ENCODE measurements at regions not wholly inside any gene's neighbourhood (a gene's known extent, or its start where the extent isn't known, plus 50 kb on each side); places are given as distances from the start of the nearest gene placed in this dataset.
"Not testable (repeated sequence)": the region's sequence is repeated elsewhere in the genome, so short reads cannot be mapped to it uniquely, and the experiment has no call there.

DNA sequence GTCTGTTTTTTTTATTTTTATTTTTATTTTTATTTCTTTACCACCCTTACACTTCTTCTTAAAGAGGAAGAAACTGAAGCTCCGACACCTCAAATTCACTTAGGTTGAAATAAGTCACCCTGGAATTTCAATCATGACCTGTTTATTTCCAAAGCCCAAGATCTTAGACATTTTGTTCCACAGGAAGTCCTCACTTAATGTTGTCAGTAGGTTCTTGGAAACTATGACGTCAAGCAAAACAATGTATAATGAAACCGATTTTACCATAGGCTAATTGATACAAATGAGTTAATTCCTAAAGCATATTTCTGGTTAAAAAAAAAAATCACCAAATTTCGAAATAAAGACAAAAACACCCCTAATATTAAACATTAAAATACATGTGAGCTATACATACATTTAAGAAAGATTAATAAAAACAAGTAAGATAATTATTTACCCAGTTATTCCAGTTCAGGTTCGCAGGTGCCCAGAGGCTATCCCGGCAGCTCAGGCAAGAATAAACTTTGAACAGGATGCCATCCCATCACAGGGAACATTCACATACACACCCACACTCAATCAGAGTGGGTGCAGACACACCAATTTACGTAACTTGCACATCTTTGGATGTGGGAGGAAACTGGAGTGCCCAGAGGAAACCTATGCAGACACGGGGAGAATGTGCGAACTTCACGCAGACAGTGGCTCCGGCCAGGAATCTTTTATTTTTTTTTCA lies 391.0 kb downstream of the RAP2B start:
- no peak for DNase-seq (ENCODE audit: low read depth)

DNA sequence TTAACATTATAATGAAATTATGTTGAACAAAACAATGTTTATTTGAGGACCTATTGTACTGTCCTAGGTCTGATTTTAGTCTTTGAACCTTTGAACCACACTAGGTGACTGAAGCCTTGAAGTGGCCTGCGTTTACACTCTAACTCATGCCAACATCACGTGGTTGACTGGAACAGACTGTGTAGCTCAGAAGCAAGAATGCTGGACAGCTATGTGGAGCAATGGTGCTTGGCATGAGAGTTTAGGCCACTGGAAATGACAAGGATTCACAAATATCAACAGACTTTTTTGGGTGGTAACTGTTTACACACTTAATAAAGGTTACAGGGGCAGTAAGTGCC lies 391.5 kb downstream of the RAP2B start:
- no peak for DNase-seq (ENCODE audit: low read depth)

DNA sequence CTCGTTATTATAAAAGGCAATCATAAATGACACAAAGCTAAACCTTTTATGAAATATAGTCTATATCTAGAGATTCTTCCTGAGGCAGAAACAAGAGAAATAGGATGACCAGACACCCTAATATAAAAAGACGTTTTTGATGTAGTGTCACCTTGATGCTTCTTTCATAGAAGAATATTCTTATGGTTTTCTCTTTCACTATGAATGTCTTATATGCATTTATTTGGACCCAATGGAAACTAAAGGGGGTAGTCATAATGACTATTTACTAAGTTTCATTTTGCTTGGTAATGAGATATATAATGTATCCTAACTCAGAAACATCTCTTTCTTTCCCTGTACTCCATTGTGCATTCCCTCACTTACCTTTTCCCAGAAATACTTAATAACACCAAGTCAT lies 393.9 kb downstream of the RAP2B start:
- DNase-seq (ENCODE audit: low read depth): no peak

DNA sequence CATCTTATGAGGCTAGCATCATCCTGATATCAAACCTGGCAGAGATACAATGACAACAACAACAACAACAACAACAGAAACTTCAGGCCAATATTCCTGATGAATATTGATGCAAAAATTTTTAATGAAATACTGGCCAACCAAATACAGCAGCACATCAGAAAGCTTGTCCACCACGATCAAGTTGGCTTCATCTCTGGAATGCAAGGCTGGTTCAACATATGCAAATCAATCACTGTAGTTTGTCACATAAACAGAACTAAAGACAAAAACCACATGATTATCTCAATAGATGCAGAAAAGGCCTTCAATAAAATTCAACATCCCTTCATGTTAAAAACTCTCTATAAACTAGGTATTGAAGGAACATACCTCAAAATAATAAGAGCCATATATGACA lies 397.3 kb downstream of the RAP2B start:
- not testable (repeated sequence) for DNase-seq (ENCODE audit: low read depth)

DNA sequence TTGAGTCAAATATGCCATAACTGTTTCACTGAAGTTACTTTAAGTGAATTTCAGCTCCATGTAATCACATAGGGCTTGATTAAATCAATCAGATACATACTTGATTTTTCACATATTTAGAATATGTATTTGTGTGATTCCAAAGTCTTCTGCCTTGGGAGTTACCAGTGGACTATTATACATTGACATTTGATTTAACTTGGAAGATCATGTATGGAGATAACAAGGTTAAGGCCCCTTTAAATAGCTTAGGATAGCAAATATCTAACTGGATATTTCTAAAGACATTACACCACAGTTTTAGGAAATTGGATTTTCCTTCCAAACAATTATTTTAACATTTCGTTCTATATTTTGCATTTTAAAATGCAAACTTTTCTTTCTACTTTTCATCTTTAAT lies 405.0 kb downstream of the RAP2B start:
- no peak for DNase-seq (ENCODE audit: low read depth)

DNA sequence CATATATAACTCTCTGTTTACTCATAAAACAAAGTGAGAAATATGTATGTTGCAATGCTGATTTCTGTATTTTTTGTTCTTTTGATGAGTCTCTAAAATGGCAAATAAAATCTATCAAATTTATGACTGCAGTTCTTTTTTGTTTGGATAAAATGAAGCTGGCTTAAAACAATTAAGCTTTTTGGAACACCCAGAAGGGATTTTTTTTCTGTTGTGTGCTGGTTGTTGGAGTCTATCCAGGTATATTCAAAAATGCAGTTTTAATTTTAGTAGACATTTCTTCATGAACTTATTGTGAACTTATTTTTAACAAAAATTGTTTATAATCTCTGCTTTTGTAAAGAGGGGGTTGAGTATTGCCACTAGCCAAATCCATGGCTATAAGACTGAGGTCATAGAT lies 405.5 kb downstream of the RAP2B start:
- DNase-seq (ENCODE audit: low read depth): no peak

DNA sequence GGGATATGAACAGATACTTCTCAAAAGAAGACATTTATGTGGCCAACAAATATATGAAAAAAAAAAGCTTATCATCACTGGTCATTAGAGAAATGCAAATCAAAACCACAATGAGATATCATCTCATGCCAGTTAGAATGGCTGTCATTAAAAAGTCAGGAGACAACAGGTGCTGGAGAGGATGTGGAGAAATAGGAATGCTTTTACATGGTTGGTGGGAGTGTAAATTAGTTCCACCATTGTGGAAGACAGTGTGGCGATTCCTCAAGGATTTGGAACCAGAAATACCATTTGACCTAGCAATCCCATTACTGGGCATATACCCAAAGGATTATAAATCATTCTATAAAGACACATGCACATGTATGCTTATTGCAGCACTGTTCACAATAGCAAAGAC lies 408.5 kb downstream of the RAP2B start:
- DNase-seq (ENCODE audit: low read depth): not testable (repeated sequence)

DNA sequence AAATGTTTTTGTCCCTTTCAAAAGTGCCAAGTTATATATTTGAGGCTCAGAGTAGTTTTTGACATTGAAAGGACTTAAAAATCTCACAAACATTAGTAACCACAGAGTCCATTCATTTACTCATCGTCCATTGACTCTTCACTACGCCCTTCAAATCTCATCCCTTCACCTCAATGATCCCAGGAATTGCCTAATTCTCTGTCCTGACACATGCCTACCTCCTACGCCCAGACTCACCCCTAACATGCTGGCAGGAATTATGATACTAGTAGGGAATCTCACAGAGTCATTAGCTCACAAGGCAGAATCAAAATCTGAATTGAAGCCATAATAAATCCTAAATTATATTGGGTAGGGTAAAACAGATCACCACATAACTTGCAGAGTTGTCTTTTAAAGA lies 410.1 kb downstream of the RAP2B start:
- no peak for DNase-seq (ENCODE audit: low read depth)

DNA sequence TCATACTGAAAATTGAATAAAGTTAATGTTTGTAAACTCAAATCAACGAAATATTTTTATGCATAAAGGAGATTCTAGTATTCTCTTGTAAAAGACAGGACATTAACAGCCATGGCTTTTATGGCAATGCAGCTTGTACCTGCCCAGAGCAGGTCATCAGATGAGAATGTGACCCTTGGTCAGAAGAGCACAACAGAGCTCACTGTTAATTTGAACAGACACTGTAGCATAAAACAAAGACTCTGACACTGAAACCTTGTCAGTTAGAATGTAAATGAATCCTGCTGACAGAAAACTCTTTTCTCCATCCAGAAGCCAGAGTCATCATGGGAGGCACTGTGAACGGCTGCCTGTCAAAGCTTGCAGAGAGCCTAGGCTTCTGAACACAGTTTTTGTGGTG lies 410.6 kb downstream of the RAP2B start:
- DNase-seq (ENCODE audit: low read depth): no peak

DNA sequence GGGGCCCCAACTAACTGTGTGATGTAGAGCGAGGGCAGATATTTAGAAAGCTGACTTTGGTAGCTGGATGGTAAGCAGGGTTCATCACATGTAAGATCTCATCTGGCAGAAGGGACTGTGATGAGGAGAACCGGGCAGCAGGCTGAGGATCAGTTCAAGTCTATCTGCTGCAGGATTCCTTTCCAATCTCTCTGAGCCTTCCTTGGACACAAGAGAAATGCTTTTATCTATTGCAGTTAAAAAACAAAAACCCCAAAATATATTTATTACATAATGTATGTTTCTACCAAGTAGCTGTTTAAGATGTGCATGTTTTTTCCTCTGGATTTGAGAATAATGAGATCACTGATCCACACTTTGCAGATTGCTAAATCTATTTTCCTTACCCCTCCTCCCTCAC lies 411.5 kb downstream of the RAP2B start:
- DNase-seq (ENCODE audit: low read depth): no peak

DNA sequence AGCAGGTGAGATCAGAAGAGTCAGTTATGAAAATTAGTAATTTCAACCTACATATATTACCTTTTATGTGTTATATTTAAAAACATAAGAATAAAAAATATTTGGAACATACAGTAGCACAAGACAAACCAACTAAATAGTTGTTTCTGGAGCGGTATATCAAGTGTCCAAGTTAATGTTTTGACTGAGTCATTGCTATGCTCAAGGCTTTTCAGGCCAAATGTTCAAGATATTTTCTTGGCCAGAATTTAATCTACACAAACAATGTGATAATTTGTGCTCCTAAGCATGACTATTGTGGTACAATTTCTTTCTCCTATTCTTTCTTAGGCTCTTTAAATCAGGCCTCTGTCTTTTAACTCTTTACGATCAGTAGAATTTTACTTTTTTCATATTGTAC lies 412.4 kb downstream of the RAP2B start:
- DNase-seq (ENCODE audit: low read depth): no peak

DNA sequence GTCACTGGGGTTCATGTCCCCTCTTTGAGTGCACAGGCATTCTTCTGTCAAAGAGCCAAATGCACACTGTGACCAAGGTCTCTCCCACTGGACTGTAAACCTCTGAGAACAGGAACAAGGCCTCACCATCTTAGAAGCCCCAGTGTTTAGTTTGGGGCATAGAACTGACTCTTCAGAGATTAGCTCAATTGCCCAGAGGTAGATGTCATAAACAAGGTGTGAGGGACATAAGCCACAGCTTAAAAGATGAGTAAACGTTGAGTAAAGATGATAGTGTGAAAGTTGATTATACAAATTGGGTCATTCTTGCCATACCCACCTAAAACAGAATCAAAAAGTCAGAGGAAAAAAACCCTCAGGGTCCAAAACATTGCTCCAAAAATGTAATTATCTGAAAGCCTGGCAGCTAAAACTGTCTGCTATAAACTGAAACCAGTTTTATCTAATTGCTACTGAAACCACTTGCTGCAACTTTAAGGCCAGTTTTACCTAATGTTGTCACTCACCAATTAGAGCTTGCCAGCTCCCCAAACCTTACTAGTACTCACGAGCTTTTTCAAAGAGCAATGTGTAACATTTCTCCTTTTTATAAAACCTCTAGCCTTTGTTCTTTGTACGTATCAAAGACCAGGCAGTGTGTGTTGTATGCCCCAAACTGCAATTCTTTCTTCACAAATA lies 415.2 kb downstream of the RAP2B start:
- DNase-seq (ENCODE audit: low read depth): no peak

DNA sequence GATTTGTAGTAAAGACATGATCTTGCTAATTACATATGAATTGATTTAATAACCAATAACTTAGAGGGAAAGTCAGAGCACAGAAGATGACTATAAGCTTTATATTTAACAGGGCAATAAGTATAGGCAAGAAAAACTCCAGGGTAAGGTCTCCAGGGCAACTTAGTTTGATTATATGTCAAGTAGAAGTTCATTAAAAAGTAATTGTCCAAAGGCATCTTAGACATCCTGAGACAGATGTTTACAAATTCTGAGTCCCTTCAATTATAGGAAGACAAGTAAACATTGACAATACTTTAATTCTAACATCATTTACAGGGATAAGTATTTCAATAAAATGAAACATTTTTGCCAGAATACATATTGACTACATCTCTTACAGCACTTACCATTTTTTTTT lies 416.0 kb downstream of the RAP2B start:
- DNase-seq (ENCODE audit: low read depth): no peak

DNA sequence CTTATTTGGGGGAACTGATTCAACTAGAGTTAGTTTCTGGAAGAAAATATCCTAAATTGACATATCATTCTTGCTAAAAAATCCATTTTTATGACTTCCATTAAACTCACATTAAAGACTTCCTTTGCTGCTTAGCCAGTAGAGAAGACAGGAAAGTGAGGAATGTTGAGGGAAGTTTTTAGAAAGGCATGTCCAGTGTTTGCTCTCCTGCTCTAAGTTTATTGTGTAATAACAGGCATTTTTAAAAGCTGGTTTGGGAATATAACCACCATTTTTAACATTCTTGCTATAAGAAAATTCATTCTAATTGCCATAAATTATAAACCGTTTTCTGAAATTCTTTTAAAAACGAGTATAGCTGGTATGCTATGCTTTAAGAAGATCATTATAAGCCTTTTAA lies 428.0 kb downstream of the RAP2B start:
- DNase-seq (ENCODE audit: low read depth): no peak

DNA sequence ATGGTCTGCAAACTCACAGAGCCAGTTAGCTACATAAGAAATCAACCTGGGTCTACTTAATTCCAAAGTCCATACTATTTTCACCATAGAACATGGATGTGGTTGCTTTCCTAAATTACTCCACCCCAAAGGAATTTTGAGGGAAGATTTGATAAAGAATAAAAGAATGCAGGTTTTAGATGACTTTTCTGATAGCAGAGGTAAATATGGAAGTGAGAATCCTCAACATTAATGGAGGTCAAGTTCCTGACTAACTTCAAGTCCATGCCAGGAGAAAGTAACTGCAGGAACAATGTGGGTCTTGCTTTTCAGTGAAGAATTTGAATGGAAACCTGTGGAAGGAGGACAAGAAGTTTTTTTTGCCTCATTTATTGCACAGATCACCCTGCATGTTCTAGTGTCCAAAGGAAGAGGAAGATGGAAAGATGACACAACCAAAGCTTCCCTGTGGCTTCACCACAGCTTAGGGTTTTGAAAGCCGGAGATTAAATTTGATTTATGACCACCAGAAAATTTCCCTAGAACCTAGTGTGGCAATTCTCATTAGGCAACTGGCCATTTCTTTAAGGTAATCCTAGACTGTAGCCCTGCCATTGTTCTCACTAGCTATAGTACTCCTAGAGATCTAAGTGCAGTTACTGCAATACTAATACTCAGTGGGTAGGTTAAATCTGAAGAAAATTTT lies 429.7 kb downstream of the RAP2B start:
- no peak for DNase-seq (ENCODE audit: low read depth)

DNA sequence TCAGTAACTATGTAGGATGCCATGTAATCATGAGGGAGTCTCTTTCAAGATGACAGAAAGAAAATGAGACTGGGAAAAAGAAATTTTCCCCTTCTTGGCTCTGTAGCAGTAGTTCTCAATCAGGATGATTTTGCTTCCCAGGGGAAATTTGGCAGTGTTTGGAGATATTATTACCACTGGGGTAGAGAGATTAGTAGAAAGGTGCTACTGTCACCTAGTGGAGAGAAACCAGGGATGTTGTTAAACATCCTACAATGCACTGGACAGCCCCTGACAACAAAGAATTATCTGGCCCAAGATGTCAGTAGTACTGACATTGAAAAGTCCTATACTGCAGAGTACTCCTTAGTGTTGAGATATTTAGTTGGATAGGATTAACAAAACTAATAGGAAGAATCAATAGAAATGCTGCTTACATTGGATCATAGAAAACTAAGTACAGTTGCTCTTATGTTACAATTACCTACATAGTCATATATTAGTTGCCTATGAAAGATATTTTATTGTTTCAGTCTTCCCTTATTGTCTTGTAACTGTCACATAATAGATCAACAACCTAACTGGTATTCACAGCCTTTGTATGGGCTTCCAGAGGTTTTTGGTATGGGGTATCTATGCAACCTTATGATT lies 433.3 kb downstream of the RAP2B start:
- no peak for DNase-seq (ENCODE audit: low read depth)

DNA sequence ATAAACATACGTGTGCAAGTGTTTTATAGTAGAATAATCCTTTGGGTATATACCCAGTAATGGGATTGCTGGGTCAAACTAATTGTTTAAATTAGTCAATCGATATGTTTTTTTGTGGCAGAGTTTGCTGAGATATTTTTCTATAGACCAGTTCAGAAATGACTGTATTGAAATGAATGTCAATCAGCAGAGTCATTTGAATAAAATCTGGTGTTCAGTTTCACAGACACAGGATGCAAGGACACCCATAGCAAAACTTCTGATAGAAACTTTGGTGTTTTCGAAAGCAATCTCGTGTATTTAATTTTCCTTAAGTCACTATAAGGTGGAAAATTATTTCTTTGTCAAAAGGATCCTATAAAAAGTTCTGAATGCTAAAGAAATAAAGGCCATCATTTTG lies 434.4 kb downstream of the RAP2B start:
- no peak for DNase-seq (ENCODE audit: low read depth)

DNA sequence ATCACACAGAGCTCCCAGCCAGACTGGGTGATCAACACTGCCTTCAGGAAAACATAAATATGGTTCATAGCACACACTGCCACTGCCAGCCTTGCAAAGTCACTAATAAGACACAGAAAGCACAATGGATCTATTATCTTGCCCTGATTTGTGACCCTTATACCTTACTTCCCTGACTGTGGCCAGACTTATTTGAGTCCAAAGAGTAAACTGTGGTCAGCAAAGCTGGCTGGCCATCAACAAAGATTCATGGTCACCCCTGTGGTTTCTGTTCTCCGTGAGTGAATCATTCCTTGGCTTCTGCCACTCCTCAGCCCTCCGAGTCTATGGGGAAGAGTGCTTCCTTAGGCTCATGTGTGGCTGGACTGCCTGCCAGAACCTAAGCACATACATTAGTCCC lies 437.7 kb downstream of the RAP2B start:
- no peak for DNase-seq (ENCODE audit: low read depth)

DNA sequence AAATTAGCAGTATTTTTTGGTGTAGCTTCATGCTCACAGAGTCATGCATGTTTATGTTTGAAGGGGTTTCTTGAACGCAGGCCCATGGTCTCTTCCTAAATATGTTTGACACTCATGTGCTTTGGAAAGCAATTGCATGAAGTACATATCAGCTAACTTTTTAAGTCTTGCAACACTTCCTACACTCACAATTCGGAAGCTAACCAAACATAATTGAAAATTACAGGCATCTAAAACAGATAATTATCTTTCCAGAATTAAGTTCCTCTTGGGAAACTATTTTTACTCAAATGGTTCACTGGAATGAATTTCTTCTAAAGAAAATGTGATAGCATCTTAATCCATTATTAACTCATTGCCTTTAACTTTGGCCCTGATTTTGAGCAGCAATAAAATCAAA lies 438.9 kb downstream of the RAP2B start:
- no peak for DNase-seq (ENCODE audit: low read depth)

DNA sequence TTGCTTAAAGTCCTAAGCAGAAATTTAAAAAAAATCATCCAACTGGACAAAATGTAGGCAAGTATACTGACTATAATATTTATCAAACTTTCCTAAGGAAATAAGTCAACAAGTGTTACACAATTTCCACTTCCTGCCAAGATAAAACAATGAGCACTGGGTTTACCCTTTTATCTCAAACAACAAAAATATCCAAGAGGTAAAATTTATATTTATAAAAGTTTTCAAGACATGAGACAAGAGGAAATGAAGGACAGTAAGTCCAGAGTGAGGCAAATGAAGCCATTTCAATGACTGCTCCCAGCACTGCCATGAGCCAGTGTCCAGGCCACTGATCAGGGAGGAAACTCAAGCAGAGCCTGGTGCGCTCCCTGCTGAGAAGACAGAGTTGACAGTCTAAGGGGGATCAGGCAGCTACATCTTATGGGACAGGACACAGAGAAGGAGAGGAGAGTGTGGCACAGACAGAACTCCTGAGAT lies 439.4 kb downstream of the RAP2B start:
- DNase-seq (ENCODE audit: low read depth): no peak

DNA sequence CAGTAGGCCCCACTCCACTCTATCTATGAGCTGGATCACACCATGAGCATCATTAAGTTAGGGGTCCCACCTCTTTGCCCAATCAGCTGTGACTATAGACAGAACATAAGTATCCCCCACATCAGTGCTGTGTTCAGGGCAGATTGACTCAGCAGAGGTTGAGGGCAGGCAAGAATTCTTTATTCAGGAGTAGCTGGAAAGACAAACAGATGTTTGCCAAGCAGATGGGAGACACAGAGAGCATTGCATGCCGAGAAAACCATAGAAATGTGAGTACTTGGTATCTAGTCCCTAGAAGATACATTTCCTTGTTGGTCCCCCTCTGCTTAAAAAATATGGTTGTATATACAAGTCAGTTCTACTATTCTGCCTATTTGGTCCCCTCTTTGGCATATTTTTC lies 440.8 kb downstream of the RAP2B start:
- no peak for DNase-seq (ENCODE audit: low read depth)

DNA sequence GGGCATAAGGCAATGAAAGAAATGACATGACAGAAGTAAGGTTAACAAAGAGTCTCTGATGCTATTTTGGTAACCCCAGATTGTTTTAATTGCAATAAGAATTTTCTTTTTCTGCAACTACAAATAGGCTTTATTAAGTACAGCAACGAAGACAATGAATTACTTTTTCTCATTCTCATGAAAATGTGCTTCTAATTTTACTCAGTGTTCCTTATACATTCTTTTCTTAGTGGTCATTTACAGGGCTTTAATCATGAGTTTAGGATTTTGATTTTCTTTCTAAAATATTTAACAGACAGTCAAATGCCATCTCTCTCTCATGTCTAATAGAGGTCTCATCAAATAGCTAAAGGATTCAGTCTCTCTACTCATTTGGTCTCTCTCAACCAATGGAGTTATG lies 452.1 kb downstream of the RAP2B start:
- DNase-seq (ENCODE audit: low read depth): no peak

DNA sequence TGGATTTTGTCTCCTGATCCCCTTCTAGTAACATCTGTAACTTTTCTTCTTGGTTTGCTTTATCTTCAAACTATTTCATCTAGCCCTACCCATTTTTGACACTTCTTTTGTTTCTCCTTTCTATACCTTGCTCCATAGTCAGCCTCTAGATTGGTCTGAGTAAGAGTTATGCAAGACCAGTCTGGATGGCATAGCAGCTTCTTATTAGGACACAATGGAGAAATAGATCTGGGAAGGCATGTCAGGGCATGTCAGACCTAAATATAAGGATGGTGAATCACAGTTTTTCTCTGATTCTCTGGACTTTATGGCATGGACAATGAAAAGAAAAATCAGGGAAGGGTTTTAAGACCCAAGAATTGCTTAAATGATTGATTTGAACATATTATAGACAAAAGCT lies 452.5 kb downstream of the RAP2B start:
- no peak for DNase-seq (ENCODE audit: low read depth)

Measured in stimulated activated CD8-positive, alpha-beta memory T cell treated with anti-CD3 and anti-CD28 coated beads, Interleukin-12 subunit alpha, Interleukin-12 subunit beta, amount 100 ng/mL, for 4 hours (primary cell).